MCF 10A (cell line): ENCODE measurements at regions not wholly inside any gene's neighbourhood (a gene's known extent, or its start where the extent isn't known, plus 50 kb on each side); places are given as distances from the start of the nearest gene placed in this dataset.

Experiments used
- BruUV-seq: library from RNA; stranded (reverse); fragments of 400-500 nt; replicated peaks from 2 replicates; lab custom pipeline; 2021; lab: Mats Ljungman, UMichigan
- CTCF ChIA-PET: fragments of 300-600 bp; sonication (Branson Sonifier 250); formaldehyde crosslinking; extraction: SDS; loops from one replicate; lab custom pipeline; 2021; ENCODE audit warnings: antibody characterized with exemption, inconsistent platforms; lab: Yijun Ruan, JAX
- POLR2A ChIA-PET: fragments of 300-600, 350-650 bp; sonication (Branson Sonifier 250); formaldehyde crosslinking; extraction: SDS; loops from one replicate; lab custom pipeline; 2020; ENCODE audit warnings: antibody characterized with exemption, inconsistent platforms; lab: Yijun Ruan, JAX
- DNase-seq: peaks from one replicate; pipeline ENCODE4 v3.0.0-alpha.2; 2018; ENCODE audit not compliant: unreplicated experiment
- H3K27ac Mint-ChIP-seq: one replicate; pipeline ENCODE4 v1.8.0; 2022; ENCODE audit warnings: mild to moderate bottlenecking, low read depth, mixed read lengths; ENCODE audit not compliant: unreplicated experiment
- H3K27me3 Mint-ChIP-seq: one replicate; pipeline ENCODE4 v1.8.0; 2022; ENCODE audit warnings: mixed read lengths; ENCODE audit not compliant: insufficient read depth, unreplicated experiment
- H3K36me3 Mint-ChIP-seq: one replicate; pipeline ENCODE4 v1.8.0; 2022; ENCODE audit warnings: mild to moderate bottlenecking, moderate library complexity, mixed read lengths; ENCODE audit not compliant: insufficient read depth, unreplicated experiment
- H3K4me1 Mint-ChIP-seq: one replicate; pipeline ENCODE4 v1.8.0; 2022; ENCODE audit warnings: mixed read lengths; ENCODE audit not compliant: insufficient read depth, unreplicated experiment
- H3K4me3 Mint-ChIP-seq: one replicate; pipeline ENCODE4 v1.8.0; 2022; ENCODE audit warnings: mild to moderate bottlenecking, moderate library complexity, mixed read lengths; ENCODE audit not compliant: unreplicated experiment
- H3K9me3 Mint-ChIP-seq: one replicate; pipeline ENCODE4 v1.8.0; 2022; ENCODE audit warnings: mixed read lengths; ENCODE audit not compliant: unreplicated experiment
- intact Hi-C: fragments of 100-400 bp; cut with micrococcal nuclease; formaldehyde crosslinking; loops from 2 replicates; pipeline ENCODE4 v1.14.1; 2022
- TF ChIP-seq, protein P1 (sequence below): fragments of 200-600 bp; IDR thresholded peaks from one replicate; pipeline ENCODE4 v1.8.0; 2022; ENCODE audit warnings: antibody characterized with exemption, mild to moderate bottlenecking; ENCODE audit not compliant: unreplicated experiment

DNA sequence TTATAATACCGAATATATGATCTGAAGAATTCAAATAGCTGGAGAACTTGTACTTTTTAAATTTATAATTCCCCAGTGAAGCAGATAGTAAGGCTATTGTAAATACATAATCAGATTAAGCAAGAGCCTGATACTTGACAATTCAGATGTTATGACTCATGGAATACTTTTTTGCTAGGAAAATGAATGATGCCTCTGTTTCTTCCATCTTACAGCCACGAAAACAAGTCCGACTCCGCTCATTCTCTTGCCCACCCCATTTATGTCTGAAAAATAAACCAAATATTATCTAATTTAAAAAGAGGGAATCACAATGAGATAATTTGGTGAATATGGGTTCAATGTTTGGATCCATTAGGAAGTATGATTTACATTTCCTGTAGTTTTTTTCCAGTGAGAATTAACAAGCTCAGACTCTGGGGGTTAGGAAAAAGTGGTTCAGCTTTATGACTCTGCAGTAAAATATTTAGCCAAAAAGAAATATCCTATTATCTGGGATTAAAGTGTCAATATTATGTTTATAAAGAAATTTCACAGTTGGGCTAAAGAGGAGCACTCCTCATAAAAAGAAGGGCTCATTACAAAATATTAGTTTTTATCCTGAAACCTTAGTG is 50.4 kb upstream of the DAB1 start:
- H3K4me3 Mint-ChIP-seq: no peak overlapping the region
- POLR2A ChIA-PET: no interaction called here
- H3K4me1 Mint-ChIP-seq: no peaks in the 10 kb centered on the region
- no peaks in the 10 kb centered on the region for H3K9me3 Mint-ChIP-seq
- no peak overlapping the region for H3K27ac Mint-ChIP-seq
- intact Hi-C loops: no loop called here
- CTCF ChIA-PET: interaction anchor here (0.6 to 1.1 kb wide), 2 partner anchors 9 to 588 kb away, joined by 3 read pairs; no protein-coding TSS in a partner anchor
- H3K27me3 Mint-ChIP-seq: no peaks in the 10 kb centered on the region
- no TSS peak for BruUV-seq
- peaks cover 8% of the 10 kb centered on the region for H3K36me3 Mint-ChIP-seq
- TF ChIP-seq, protein P1, sequence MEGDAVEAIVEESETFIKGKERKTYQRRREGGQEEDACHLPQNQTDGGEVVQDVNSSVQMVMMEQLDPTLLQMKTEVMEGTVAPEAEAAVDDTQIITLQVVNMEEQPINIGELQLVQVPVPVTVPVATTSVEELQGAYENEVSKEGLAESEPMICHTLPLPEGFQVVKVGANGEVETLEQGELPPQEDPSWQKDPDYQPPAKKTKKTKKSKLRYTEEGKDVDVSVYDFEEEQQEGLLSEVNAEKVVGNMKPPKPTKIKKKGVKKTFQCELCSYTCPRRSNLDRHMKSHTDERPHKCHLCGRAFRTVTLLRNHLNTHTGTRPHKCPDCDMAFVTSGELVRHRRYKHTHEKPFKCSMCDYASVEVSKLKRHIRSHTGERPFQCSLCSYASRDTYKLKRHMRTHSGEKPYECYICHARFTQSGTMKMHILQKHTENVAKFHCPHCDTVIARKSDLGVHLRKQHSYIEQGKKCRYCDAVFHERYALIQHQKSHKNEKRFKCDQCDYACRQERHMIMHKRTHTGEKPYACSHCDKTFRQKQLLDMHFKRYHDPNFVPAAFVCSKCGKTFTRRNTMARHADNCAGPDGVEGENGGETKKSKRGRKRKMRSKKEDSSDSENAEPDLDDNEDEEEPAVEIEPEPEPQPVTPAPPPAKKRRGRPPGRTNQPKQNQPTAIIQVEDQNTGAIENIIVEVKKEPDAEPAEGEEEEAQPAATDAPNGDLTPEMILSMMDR: no peak
- DNase-seq: peak; percentile 6
